Activated CD4-positive, CD25-positive, alpha-beta regulatory T cell treated with anti-CD3 and anti-CD28 coated beads, Interleukin-2, amount 50 U/mL, for 16 hours (primary cell): ENCODE measurements at regions not wholly inside any gene's neighbourhood (a gene's known extent, or its start where the extent isn't known, plus 50 kb on each side); places are given as distances from the start of the nearest gene placed in this dataset.

Source experiments
- DNase-seq: peaks from one replicate; pipeline ENCODE4 v3.0.0-alpha.2; 2020; ENCODE audit warnings: low read depth, low spot score

- no peak for DNase-seq
Observed at GRCh38 chr11:32039149-32039548, 51.7 kb upstream of the RCN1 start.

GRCh38 chr11:32034680-32035079 lies 56.2 kb upstream of the RCN1 start:
- no peak for DNase-seq

GRCh38 chr11:32034149-32034548 lies 56.7 kb upstream of the RCN1 start:
- DNase-seq: no peak

DNA sequence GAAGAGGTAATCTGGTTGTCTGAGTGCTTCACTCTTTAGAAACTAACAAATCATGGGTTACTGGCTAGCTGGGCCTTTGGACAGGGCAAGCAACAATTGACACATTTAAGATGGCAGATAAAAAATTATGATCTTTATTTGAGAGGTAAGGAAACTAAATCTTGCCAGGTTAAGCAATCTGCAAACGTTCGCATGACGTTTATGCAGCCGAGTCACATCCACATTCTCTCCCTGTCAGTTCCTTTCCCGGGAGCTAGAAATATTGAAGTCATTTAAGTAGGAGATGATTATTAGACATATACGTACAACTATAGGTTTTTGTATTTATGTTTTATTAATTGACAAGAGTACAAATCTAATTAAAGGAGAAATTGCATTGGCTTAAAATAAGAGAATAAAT lies 57.4 kb upstream of the RCN1 start:
- DNase-seq: no peak

DNA sequence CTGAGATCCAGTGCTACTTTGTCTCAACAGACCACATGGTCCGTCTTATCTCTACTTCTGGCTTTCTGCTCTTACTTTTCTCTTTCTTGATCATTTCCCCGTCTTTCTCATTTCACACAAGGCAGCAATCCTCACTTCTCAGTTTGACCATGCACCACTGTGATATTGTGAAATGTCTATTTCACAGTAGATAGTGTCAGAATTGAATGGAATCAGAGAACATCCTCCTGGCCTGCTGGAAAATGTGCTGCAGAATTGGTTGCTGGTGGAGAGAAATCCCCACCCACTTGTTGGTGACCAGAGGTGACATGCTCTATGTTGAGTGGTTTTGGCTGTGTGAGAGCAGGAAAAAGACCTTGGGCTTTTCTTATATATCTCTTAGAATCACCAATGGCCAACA lies 57.8 kb upstream of the RCN1 start:
- no peak for DNase-seq

- no peak for DNase-seq
Observed at GRCh38 chr11:32032478-32032877, 58.4 kb upstream of the RCN1 start.

DNA sequence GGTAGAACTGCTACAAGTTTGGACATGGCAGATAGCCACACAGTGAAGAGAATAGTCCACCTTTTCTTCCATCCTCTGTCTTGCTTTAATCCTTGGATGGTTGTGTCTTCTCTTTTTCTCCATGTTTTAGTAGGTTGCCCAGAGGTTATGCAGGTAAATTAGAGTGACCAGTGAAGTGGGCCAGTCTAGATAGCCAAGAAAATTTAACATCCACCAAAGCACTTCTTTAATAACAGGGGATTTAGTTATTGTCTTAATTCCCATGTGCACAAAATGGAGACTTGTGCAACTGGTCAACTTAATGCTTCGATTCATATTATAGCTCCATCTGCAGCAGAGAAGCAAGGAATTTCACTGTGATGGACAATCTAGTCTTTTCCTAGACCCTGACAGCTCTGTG lies 58.8 kb upstream of the RCN1 start:
- no peak for DNase-seq

DNA sequence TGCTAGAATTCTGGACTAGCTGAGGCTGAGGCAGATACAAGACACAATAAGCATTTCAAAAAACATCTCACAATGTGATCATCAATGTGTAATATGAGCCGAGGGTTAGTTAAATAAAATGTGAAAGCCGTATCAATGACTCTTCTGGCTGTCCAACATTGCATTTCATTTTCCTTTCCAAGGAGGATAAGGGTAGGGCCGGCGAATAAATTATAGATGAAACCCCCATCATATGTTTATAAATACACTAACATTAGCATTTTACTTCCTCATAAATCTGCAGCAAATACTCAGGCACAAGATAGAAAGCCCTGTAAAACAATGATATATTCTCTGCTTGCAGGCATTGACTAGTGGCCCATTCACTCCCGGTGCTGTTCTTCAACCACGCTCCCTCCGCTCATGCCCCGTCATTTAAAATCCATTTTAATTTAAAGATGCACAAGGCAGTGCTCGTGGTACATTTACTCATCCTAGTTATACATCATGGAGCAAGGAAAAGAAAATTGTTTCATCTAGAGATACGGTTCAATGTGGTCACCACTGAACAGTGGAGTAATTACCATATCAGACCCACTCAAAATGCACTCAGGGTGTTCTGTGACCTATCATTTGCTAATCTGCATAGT lies 59.9 kb upstream of the RCN1 start:
- no peak for DNase-seq

GRCh38 chr11:32029721-32030120 lies 61.2 kb upstream of the RCN1 start:
- DNase-seq: no peak

DNA sequence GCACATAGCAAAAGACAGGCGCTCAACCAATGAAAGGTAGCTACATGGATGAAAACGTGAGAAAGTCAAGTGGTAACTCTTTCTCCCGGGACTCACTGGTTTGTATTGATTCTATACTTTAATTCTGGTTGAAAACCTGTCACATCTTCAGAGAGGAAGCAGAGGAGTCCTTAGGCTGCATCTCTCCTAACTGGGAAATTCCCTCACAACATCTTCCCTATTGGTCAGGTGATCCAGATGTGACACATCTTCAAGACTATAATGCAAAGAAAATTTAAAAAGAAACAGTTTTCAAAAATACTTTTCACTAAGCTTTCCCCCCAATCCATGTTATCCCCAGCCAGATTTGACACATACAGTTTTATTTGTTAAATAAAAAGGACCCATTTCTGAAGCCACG lies 62.7 kb upstream of the RCN1 start:
- no peak for DNase-seq

DNA sequence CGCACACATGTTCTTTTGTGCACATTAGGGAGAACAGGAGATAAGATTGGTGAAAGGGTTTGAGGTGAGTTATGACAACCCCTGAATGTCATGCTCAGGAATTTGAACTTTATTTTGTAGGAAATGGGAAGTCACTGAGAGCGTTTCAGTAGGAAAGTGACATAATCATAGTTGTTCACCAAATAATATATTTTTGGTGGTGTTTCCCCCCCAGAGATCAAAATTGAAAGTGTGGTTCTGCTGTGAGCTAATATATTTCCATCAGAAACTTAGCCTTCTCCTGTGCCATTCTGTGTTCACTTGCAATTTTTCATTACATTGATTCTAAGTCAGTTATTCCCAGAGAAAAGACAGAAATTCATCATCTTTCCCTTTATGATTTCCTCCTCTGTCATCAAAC lies 64.1 kb upstream of the RCN1 start:
- no peak for DNase-seq

- DNase-seq: no peak
Observed at GRCh38 chr11:32024948-32025347, 65.9 kb upstream of the RCN1 start.

DNA sequence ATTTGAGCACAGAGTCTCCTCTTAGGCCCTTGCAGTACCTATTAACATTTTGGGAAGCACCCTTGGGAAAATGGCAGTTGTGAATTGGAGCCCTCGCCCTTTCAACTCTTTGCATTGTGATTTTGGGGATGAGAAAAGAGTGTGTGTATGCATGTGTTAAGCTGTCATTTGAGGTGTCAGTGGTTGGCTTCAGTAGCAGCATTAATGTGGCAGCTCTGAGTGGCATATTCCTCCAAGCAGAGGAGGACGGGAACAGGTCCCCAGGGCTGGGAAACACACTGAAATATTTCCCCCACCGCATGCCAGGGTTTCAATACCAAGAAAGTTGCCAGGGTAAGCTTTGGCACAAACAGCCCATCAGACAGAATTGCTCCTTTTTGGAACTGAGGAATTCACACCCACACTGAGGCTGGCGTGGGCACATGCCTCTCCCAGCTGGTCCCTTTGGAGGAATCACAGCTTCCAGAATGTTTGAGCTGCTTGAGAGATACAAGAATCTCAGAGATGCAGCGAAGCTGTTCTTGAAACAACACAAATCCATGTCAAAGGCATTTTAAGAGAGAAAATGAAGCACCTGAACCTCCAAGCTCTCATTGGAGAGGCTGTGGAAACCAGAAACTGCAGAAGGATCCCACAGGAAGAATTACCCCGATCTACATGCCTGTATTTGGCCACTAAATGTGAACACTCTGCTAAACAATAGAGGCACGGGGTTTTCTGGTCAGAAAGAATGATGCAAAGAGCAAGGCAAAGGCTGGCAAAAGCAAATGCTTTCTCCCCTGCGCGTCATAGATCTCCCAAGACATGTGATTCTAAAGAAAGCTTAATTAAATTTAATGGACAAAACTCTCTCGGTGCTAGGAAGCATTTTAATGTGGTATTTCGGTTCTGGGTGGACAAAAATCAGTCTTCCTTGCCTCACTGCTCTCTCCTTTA lies 67.2 kb upstream of the RCN1 start:
- no peak for DNase-seq

DNA sequence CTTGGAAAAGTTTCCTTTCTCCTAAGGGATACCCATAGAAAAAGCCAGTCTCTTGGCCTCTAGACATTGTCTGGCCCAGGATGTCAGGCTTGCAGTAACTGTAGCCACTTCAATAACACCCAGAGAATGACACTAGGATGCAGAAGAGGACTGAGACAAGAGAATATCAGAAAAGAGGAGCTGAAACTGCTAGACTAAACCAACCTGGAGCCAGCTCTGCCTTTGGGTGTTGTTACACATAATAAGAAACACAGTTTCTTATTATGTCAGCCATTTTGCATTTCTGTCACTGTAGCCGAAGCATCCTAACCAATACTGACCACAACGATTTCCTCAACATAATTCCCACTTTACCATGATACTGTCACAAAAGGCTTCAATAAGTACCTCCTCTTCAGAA lies 72.2 kb upstream of the RCN1 start:
- DNase-seq: no peak

GRCh38 chr11:32016111-32016510 lies 74.8 kb upstream of the RCN1 start:
- DNase-seq: no peak

GRCh38 chr11:32015427-32015826 lies 75.4 kb upstream of the RCN1 start:
- DNase-seq: no peak

DNA sequence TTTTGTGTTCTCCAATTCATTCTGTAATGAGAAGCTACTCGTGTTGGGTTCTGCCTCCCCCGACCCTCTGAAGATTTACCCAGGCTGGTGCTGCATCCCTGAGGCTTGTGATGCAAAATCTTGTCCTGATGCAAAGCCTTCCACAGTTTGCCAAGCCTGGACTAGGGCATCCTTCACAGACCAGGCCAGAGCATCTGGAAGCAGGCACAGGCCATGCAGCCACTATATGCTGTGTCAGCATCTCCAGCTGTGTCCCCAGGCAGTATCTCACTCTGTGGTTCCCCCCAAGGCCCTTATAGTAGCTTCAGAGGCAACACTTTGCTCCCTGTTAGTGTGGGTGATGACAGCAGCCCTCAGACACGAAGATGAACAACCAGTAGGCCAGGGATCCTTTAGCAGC lies 77.3 kb upstream of the RCN1 start:
- no peak for DNase-seq

DNA sequence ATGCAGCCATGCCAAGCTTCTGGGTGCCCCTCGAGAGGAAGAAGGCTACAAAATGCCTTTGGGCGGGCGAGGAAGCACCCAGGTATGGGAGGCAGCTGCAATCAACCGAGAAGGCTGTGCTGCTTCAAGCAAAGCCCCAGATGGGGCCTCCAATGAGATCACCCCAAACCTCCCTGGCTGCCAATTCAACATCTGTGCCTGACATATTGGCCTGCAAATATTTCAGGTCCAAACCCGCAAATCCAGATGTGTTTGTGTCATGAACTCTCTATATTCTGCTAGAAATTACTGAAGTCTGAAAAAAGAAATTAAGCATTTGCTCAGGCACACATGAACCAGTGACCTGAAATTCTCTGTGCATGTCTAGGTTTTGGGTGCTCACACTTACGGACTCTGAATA lies 78.8 kb upstream of the RCN1 start:
- DNase-seq: no peak

GRCh38 chr11:32008880-32009551 lies 81.9 kb upstream of the RCN1 start:
- DNase-seq: no peak

GRCh38 chr11:32006799-32007388 lies 84.0 kb upstream of the RCN1 start:
- no peak for DNase-seq

- DNase-seq: no peak
Observed at GRCh38 chr11:32005786-32006416, 85.0 kb upstream of the RCN1 start.

DNA sequence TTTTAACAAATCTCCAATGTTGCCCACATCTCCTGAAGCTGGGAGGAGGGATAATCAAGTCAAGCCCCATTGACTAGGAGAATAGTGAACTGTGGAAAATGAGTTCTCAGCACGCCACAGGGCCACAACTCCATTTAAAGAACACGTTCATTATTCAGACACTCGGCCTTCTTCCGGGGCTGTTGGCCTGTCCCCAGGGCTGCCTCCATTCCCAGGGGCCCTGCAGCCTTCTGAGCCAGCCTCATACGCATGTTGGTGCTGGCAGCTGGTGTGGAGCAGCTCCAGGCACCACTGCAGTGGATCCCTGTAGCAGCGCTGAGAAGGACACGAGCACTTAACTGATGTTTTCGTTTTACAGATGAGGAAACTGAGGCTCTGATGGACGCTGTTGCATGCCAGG lies 87.5 kb upstream of the RCN1 start:
- no peak for DNase-seq
